GM21447 (cell line): ENCODE measurements at regions not wholly inside any gene's neighbourhood (a gene's known extent, or its start where the extent isn't known, plus 50 kb on each side); places are given as distances from the start of the nearest gene placed in this dataset.

ENCODE experiments used
- ATAC-seq: cut with Tn5 transposase; IDR thresholded peaks from one replicate; pipeline ENCODE4 v1.9.1; 2021; ENCODE audit not compliant: unreplicated experiment

- ATAC-seq = no peak
Observed at GRCh38 chr14:98118749-98119148, 1153.2 kb downstream of the BCL11B start.

- no peak for ATAC-seq
Observed at GRCh38 chr14:98119739-98120138, 1152.3 kb downstream of the BCL11B start.

- no peak for ATAC-seq
Observed at GRCh38 chr14:98120831-98121464, 1151.0 kb downstream of the BCL11B start.

- no peak for ATAC-seq
Observed at GRCh38 chr14:98122527-98122926, 1149.5 kb downstream of the BCL11B start.

- ATAC-seq = no peak
Observed at GRCh38 chr14:98130691-98131090, 1141.3 kb downstream of the BCL11B start.

- no peak for ATAC-seq
Observed at GRCh38 chr14:98131406-98131805, 1140.6 kb downstream of the BCL11B start.

- ATAC-seq = no peak
Observed at GRCh38 chr14:98133806-98134205, 1138.2 kb downstream of the BCL11B start.

- ATAC-seq = no peak
Observed at GRCh38 chr14:98136012-98136789, 1135.8 kb downstream of the BCL11B start.

GRCh38 chr14:98137131-98138025 is 1134.6 kb downstream of the BCL11B start:
- ATAC-seq = no peak

- no peak for ATAC-seq
Observed at GRCh38 chr14:98138666-98139065, 1133.3 kb downstream of the BCL11B start.

- no peak for ATAC-seq
Observed at GRCh38 chr14:98140862-98141530, 1131.0 kb downstream of the BCL11B start.

GRCh38 chr14:98143566-98143965 is 1128.4 kb downstream of the BCL11B start:
- no peak for ATAC-seq

- ATAC-seq = no peak
Observed at GRCh38 chr14:98144964-98145363, 1127.0 kb downstream of the BCL11B start.

GRCh38 chr14:98146416-98146815 is 1125.6 kb downstream of the BCL11B start:
- ATAC-seq = no peak

GRCh38 chr14:98154254-98154653 is 1117.7 kb downstream of the BCL11B start:
- ATAC-seq = no peak

- no peak for ATAC-seq
Observed at GRCh38 chr14:98156411-98156810, 1115.6 kb downstream of the BCL11B start.

- ATAC-seq = no peak
Observed at GRCh38 chr14:98160901-98161300, 1111.1 kb downstream of the BCL11B start.

GRCh38 chr14:98161356-98161755 is 1110.6 kb downstream of the BCL11B start:
- no peak for ATAC-seq

- no peak for ATAC-seq
Observed at GRCh38 chr14:98162856-98163805, 1108.9 kb downstream of the BCL11B start.

GRCh38 chr14:98163873-98164272 is 1108.1 kb downstream of the BCL11B start:
- no peak for ATAC-seq
